ENCODE measurements at regions not wholly inside any gene's neighbourhood (a gene's known extent, or its start where the extent isn't known, plus 50 kb on each side); places are given as distances from the start of the nearest gene placed in this dataset.
A peak's percentile ranks its signal among the peaks of the same experiment; 100 is the strongest.

DNA sequence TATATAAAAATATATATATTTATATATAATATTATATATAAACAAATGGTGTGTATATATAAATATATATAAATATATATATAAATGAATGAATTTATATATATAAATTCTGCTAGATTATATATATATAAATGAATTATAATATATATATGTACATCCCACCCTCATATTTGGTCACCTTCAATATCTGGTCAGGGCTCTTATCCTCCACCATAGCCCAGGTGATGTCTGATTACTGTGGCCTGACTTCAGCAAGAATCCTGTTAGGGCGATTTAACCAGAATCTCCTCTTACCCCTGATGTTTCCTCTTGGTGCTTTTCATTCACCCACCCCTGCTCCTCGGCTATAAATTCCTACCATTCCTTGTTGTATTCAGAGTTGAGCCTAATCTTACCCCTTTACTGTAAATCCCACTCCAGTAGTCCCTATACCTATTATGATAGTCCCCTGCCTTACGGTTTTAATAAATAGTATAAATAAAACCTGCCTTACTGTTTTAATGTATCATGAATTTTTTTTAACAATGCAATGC is 439.6 kb downstream of the PLOD2 start:
- DNase-seq (ENCODE audit: low spot score): no peak

GRCh38 chr3:145721815-145722214 is 439.2 kb downstream of the PLOD2 start:
- no peak for DNase-seq (ENCODE audit: low spot score)

DNA sequence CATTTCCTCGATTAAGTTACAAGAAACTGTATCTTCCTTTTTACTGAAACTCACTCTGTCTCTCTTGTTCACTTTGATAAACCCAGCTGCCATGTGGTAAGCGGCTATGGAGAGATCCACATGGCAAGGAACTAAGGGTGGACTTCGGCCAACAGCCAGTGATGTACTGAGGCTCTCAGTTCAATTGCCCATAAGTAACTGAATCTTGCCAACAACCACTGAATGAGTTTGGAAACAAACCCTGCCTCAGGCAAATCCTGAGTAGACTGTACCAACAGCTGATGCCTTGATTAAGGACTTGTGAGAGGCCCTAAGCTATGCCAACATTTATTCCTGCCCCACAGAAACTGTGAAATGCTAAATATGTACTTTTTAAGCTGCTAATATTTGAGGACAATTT is 433.5 kb downstream of the PLOD2 start:
- no peak for DNase-seq (ENCODE audit: low spot score)

DNA sequence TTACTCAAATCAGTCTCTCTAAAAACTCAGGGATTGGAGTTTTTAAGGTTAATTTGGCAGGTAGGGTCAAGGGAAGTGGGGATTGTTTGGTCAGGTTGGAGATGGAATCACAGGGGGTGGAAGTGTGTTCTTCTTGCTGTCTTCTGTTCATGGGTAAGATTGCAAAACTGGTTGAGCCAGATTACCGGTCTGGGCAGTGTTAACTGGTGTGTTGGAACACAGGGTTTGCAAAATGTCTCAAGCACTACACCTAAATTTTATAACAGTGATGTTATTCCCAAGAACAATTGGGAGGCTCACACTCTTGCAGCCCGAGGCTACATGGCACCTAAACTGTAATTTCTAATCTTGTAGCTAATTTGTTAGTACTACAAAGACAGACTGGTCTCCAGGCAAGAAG is 425.4 kb downstream of the PLOD2 start:
- DNase-seq (ENCODE audit: low spot score): no peak

GRCh38 chr3:145737952-145738351 is 423.0 kb downstream of the PLOD2 start:
- no peak for DNase-seq (ENCODE audit: low spot score)

GRCh38 chr3:145739926-145740325 is 421.1 kb downstream of the PLOD2 start:
- no peak for DNase-seq (ENCODE audit: low spot score)

DNA sequence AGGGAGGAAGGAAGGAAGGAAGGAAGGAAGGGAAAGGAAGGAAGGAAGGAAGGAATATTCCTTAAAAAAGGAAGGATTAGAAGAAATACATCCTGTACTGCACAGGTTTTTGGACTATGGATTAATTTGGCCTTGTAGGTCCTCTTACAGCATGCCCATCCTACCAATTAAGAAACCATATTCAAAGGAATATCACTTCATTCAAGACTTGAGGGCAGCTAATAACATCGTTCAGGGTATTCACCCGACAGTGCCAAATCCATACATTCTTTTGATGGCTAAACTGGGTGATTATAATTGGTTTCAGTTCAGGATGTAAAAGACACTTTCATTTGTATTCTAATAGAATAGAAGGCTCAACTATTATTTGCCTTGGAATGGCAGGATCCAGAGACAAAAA is 410.3 kb downstream of the PLOD2 start:
- no peak for DNase-seq (ENCODE audit: low spot score)

GRCh38 chr3:145752576-145752975 is 408.4 kb downstream of the PLOD2 start:
- DNase-seq (ENCODE audit: low spot score): no peak

DNA sequence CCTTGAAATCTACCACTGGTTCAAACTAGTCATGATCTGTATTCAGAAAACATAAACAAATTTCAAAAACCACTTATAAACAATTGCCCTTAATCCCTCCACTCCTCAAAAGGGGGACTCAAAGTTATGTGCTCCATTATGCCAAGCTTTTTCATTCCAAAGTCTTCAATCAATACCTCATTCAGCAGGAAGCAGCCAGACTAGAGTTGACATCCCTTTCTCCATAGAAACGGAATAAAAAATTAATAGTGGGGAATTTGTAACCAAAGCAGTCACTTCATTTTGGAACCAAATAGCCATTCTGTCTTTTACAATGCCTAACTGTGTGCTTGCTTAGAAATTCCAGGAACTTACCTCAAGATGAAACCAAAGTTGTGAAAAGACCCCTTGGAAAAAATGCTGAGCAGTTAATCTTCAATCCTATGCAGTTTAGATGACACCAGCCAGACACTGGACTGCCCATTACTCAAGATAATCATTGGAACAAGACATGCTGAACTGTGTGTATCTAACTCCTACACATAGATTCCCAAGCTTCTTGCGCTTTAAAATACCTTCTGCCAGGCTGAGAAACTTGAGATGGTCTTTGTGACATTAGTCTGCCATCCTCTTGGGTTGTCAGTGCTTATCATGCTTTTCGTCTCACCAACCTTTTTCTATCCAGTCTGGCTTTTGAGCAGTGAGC is 406.2 kb downstream of the PLOD2 start:
- no peak for DNase-seq (ENCODE audit: low spot score)

DNA sequence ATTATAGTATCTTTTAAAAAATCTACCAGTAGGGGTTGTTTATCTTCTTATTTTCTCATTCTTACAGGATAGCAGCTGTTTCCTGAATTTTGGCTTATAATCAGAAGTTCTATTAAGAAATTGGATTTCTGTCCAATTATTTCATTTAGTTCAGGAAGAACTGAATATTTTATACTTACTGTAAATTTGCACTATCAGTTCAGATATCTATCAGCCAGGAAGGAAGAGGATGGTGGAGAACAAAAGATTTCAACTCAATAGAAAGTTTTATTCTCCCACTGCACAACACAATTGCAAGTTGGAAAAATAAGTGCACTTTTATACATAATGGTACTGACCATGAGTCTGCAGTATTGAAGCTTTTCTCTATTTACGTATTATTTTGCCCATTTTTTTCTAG is 400.9 kb downstream of the PLOD2 start:
- DNase-seq (ENCODE audit: low spot score): no peak

DNA sequence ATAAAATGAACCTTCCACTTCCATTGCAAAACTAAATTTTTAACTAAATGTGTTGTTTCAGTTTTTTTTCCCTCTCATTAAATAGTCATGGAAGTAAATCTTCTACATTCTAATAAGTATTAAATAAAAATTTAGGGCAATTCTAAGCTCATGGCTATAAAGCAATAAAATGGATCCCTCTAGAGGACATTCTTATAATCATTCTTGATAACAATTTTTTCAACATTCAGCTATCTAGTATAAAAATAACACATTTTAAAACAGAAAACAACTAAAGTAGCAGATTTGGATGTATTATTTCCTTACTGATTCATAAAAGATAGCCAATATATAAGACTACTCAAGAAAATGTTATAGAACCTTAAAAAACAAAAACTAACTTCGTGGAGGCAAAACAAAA is 393.1 kb downstream of the PLOD2 start:
- DNase-seq (ENCODE audit: low spot score): peak; percentile 23

- DNase-seq (ENCODE audit: low spot score): peak; percentile 56
Measured at GRCh38 chr3:145776782-145777408, 384.1 kb downstream of the PLOD2 start.

DNA sequence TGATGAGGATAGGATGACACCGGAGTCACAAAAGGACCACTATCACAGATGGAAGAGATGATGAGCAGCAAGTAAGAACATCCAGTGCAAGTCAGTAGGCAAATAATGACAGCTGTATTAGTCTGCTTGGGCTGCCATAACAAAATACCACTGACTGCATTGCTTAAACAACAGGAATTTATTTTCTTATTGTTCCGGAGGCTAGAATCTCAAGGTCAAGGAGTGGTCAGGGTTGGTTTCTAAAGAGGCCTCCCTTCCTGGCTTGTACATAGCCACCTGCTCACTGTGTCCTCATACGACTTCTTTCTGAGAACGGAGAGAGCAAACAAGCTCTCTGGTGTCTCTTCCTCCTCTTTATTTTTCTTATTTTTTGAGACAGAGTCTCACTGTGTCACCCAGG is 380.7 kb downstream of the PLOD2 start:
- DNase-seq (ENCODE audit: low spot score): no peak

- DNase-seq (ENCODE audit: low spot score): no peak
Measured at GRCh38 chr3:145785668-145786067, 375.3 kb downstream of the PLOD2 start.

- DNase-seq (ENCODE audit: low spot score): no peak
Measured at GRCh38 chr3:145798007-145798406, 363.0 kb downstream of the PLOD2 start.

DNA sequence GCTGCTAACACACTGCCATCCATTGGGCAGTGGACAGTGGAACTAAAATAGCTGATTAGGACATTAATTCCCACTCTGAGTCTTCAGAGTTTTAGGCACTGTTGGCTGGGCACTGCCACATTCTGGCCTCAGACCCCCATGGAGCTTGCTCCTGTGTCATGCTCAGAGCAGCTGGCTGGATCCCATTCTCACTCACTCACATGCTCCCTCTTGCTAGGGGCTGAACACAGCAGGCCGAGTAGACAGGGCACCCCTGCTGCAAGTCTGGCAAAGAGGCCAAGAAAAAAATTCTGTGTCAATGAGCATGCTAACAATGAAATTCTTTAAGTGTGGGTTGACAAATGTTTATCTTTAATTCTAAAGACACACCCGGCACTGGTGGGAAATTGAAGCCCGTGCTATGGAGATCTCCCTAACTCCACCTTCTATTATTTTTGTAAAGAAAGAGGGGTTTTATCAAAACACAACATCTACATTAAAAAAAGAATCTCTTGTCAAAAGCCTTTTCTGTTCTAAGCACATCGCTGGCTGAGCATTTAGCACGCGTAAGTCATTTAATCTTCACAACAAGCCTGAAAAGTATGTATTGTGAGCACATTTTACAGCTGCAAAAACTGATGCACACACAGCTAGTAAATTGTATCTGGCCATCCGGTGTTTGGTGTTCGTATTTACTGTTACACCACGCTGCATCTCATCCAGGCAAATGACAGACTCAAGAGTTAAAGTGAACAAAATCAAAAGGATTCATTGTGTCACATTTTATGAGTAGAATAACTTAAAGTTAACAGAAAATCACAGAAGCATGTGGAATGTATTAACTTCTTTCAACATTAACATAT is 362.1 kb downstream of the PLOD2 start:
- no peak for DNase-seq (ENCODE audit: low spot score)

GRCh38 chr3:145801696-145802095 is 359.3 kb downstream of the PLOD2 start:
- DNase-seq (ENCODE audit: low spot score): no peak

- DNase-seq (ENCODE audit: low spot score): no peak
Measured at GRCh38 chr3:145807990-145808389, 353.0 kb downstream of the PLOD2 start.

- DNase-seq (ENCODE audit: low spot score): no peak
Measured at GRCh38 chr3:145812391-145812790, 348.6 kb downstream of the PLOD2 start.

DNA sequence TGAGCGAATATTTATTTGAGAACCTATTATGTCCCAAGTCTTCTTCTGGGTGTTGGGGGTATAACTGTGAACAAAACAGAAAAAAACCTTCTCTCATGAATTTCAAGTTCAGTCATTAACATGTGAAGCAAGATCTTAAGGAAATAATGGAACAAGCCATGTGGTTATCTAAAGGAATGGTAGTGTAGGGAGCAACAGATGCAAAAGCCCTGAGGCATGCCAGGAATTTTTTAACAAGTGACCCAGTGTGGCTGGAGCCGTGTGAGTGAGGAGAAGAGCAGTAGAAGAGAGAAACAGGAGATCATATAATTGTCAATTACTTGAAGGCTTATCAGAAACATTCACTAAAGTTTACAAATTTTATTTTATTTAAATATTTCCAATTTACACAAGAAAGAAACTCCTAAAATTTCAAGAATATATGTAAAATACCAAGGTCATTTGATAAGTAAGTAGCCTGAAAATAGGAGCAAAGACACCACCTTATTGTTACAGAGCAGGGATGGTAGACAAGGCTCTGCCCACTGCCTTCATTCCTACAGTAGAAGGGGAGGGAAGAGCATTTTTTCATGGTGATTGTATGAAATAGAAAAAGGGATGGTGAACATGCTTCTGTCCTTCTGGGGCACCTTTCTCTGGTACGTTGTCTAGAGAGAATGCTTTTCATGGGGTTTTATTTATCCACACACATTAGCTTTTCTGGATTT is 345.1 kb downstream of the PLOD2 start:
- no peak for DNase-seq (ENCODE audit: low spot score)

- DNase-seq (ENCODE audit: low spot score): no peak
Measured at GRCh38 chr3:145817870-145818483, 343.0 kb downstream of the PLOD2 start.

GRCh38 chr3:145820170-145820569 is 340.8 kb downstream of the PLOD2 start:
- no peak for DNase-seq (ENCODE audit: low spot score)
